Epidermal melanocyte (primary cell): ENCODE measurements at regions not wholly inside any gene's neighbourhood (a gene's known extent, or its start where the extent isn't known, plus 50 kb on each side); places are given as distances from the start of the nearest gene placed in this dataset.

Experiments
- DNase-seq: peaks from one replicate; pipeline ENCODE4 v3.0.0; 2011; ENCODE audit warnings: low spot score; ENCODE audit not compliant: insufficient read length

DNA sequence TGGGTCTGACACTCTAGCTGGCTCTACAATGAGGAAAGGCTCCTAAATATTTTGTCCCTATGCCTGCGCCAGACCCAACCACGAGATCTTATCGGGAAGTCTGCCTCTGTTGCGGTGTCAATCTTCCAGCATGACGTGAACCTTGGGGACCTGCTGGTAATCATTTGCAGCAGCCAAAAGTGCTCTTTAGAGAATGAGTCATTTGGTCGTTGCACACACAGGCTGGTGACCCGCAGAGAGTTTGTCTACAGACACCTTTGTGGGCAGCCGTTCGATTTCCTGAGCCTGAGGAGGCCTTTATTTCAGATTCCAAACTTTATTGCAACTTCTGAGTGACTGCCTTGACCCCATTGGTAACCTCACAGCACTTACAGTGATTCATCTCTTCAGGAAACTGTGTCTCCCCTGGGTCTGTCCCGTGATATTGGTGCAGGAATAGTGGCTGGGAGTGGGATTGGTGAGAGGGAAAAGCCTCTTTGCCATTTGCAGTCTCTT is 326.1 kb downstream of the NSG2 start:
- no peak for DNase-seq

DNA sequence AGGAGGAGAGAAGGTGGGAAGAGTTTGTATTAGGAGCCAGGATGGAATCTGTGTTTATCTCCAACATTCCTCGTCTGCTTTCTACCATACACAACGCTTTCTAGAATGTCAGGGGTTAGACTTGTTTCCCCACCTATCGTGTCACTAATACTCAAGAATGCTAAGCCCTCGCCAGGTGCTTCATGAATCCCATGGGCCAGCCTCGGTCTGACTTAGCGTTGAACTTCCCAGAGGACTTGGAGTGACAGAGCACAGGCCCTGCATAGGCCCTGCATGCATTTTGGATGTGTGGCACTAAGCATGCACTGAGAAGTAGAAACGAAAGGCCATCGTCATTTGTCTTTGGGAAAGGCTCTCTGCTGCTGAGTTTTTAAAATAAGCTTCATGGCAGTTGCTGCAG is 328.7 kb downstream of the NSG2 start:
- DNase-seq = no peak

DNA sequence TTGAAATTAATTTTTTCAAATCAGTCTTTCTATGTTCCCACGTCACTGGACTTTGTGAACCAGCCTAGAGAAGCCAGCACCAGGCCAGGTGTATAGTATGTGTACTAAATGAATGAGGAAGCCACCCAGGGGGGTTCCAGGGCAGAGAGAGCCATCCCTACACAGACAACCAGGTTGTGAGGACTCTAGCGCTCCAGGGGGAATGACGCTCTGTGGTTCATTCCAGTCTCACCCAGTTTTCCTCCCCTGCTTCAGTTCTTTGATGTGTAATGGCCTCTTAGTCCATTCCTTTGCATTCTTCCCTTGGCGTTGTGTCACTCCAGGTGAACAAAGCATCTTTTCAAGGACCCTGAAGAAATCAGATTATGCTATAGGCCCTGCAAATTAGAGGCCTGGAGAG is 330.6 kb downstream of the NSG2 start:
- no peak for DNase-seq

DNA sequence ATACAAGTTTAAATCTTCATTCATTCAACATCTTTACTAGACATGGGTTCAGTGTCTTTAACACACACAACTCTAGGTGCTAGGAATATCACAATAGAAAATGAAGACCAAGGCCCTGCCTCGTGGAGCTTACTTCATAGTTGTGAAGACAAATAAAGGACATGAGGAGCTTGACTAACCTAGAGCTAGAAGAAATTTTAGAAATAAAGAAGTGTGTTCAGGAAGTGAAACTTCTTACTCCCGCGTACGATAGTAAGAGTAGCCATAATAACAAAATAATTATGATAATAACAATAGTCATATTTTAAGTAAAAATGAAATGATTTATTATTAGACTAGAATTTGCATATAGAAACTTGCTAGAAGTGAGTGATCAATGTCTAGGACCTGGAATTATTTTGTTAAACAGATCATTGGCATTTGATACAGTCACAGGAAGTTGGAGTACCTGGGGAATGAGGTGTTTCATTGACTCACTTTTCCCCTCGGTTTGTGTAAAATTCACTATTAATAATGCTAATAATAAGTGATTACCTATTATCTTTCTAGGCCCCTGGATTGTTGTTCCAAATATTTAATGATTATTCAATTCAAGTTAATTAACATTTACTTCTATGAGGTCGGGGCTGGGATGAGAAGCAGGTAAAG is 331.3 kb downstream of the NSG2 start:
- DNase-seq = no peak

DNA sequence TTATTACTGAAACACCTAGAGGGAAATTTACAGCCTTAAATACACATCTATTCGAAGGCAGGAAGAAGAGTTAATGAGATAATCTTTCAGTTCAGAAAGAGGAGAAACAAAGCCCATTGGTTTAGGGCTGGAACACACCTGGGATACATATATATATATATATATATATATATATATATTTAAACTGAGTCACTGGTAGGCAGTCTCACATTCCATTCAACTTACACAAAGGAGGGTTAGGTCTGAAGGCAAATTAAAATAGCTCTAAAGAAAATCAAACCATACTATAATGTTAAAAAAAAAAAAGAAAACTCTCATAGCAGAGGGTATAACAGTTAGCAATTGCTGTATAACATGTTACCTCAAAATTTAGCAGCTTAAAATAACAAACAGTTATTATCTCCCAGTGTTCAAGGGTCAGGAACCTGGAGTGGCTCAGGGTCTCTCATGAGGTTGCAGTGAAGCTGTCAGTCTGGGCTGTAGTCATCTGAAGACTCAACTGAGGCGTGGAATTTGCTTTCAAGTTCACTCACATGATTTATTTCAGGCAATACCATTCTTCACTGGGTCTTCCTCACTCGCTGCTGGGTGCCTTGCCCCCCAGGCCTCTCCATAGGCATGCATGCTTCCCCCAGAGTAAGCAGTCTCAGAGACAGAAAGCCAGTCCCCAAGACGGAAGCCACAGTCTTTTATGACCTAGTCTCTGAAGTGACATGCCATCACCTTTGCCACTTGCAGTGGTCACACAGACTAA is 332.8 kb downstream of the NSG2 start:
- no peak for DNase-seq

DNA sequence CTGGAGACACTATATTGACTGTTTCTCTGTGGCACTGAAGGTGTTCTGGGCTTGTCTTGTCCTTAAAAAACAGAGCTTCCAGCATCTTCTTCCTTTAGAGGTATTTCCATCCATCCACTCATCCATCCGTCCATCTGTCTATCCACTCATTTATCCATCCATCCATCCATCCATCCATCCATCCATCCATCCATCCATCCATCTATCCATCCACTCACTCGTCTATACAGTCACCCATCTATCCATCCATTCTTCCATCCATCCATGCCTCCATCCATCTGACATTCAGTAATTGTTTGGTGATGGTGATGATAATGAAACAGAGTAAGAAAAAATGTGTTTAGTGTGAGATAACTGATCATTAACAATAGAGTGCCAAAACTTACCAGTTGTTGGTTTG is 334.8 kb downstream of the NSG2 start:
- DNase-seq = no peak

DNA sequence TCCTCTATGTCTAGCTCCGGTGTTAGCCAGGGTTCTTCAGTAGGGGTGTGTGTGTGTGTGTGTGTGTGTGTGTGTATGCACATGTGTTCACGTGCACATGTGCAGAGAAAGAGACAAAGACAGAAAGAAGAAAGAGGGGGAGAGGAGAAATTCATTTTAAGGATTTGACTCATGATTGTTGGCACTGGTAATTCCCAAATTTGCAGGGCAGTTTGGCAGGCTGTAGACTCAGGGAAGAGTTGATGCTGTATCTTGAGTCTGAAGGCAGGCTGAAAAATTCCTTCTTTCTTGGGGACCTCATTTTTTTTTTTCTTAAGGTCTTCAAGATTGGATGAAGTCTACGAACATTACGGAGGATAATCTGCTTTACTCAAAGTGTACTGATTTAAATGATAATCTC is 335.7 kb downstream of the NSG2 start:
- no peak for DNase-seq

DNA sequence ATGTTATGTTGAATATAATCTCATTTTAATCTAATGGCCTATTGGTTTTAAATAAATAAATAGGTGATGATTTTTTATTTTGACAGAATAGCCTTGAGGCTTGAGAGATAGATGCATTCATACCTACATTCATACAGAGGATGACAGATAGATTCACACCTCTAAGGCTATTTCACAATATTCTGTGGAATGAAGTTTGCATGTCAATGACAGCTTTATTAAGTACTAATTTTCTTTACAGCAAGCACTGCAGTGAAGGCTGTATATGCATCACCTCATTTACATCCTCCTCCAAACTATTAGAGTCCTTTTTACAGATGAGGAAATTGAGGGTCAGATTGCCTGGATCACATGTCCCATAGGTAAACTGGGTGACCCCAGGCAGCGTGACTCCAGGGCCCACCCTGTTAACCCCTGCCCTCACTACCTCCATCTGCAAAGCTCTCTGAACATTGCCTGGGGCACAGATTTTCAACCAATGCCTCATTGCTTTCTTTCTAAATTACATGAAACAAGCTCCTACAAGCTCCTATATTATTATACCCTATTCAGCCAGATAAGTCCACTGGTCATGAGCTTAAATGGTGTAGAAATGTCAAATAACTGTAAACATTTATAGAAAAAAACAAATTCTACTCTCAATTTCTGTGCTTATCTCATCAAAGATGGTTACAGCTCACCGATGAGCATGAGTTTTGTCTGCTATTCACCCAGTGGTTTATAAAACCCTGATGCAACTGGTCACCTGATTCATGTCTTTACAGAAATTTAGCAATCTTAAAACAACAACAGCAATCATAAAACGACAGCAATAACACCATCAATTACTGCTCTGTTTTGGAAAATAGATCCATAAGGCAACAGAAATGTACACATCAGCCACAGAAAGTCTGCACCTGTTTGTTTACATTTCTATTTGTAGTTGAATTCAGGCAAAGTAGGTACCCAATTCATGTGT is 338.0 kb downstream of the NSG2 start:
- DNase-seq = no peak

DNA sequence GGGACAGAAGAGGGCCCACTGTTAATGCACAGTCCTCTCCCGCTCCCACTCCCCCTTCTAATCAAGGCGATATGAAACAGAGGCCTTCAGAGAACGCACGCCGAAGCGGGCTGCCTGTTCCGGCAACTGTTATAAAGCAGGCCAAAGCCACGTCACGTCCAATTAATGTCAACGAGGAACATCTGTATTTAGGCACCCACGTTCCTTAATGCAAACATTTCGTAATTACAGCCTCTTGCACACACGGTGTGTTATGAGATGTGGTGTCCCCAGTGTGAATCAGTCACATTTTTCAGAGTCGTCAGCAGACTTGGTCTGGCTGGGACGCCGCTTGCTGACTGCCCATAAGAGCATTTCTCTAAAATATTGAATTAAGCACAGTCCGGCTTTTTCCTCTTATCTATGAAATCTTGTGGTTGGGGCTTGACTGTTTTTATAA is 339.0 kb downstream of the NSG2 start:
- DNase-seq = no peak

DNA sequence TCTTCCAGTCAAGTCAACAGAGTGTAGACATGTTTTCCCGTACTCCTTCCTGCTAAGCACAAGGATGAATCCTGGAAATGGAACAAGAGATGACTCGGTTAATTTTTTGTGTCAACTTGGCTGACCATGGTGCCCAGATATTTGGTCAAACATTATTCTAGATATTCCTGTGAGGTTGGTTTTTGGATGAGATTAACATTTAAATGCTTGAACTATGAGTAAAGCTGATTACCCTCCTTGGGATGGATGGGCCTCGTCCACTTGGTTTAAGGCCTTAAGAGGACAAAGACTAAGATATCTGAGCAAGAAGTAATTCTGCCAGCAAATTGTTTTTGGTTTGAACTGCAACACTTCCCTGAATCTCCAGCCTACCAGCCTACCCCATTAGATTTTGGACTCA is 338.1 kb upstream of the MSX2 start:
- DNase-seq = no peak

DNA sequence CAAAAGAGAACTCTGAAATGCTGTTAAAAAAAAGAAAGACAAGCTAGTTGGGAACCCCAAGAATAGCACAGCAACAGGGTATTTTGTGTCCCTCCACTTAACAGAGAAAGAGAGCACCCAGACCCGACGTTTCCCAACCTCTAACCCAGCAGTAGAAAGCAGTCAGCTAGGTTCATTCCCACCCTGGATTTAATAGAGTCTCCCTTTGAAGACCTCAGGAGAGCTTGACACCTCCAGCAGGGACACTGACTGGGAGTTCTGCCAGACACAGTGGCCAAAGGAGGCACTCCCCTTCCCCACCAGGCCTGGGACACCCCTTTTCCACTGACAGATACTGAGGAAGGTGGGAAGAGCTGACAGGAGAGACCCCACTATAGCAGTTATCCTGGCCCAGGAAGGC is 337.5 kb upstream of the MSX2 start:
- no peak for DNase-seq

DNA sequence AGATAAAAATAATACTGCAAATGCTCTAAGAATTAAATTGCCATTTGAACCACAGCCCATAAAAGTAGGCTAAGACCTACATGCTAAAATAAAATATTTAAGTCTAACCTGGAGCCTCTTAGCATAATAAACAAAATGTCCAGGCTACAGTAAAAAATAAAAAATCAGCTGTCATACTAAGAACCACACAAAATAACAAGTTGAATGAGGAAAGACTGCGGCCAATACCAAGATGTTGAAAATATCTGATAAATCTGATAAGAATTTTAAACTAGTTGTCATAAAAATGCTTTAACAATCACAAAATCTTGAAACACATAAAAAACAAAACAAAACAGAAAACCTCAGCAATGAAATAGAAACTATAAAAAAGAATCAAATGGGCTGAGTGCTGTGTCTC is 336.9 kb upstream of the MSX2 start:
- DNase-seq = no peak

DNA sequence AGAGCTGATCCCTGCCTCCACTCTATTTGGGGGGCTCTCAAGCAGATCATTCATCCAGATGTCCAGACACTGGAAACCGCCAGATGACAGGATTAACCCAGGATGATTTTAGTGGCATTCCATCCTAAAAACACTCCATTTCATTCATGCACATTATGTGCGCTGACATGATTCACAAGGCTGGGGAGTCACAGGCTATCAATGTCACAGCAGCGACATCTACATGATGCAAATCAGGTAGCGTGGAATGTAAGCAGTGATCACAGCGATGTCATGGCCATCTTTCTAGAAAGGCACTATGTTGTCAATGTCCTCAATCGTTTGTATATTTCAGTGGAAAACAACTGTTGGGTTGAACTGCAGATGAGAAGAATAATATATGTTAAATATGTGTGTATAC is 331.5 kb upstream of the MSX2 start:
- no peak for DNase-seq

DNA sequence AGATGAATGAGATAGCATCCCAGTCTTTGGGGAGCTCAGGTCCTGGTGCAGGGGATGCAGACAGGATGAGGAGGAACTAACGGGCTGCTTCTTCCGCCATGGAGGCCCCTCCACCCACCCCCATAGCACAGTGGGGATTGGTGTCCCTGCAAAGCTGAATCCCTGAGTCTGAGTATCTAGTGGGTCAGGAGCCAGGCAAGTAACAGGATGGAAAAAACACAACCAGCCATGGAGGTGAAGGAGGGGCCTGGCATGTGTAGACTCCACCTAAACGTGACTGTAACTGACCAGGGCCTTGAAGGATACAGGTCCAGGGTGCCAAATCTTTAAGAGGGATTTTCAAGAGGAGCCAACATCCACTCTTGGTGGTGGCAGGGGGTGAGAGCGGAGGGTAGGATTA is 327.8 kb upstream of the MSX2 start:
- no peak for DNase-seq

DNA sequence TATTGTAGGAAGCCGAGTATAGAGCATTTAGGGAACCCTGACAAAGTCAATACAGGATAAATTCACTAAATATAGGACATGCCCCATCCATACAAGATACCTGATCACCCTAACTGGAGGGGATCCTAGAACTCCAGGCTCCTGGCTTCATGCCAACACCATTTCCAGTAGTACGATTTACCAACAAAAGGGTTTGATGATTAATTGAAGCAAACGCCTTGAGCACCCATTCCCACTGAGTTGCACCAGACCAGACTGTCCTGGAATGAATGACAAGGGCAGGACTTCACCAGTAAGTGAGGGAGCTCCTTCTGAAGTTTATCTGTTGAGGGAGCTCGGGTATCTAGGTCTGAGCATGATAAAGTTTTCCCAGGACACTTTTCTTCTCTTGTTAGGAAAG is 327.2 kb upstream of the MSX2 start:
- DNase-seq = no peak

DNA sequence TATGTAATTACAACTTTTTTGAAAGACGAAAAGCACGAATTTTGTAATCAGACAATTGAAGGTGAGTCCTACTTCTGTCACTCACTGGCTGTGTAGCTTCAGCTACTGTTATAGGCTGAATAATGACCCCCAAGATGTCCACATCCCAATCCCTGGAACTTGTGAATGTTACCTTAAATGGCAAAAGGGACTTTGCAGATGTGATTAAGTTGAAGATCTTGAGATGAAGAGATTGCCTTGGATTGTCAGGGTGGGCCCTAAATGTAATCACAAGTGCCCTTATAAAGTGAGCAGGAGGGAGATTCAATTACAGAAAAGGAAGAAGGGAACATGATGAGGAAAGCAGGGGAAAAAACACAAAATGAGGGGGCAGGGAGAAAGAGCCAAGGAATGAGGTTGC is 326.2 kb upstream of the MSX2 start:
- no peak for DNase-seq

DNA sequence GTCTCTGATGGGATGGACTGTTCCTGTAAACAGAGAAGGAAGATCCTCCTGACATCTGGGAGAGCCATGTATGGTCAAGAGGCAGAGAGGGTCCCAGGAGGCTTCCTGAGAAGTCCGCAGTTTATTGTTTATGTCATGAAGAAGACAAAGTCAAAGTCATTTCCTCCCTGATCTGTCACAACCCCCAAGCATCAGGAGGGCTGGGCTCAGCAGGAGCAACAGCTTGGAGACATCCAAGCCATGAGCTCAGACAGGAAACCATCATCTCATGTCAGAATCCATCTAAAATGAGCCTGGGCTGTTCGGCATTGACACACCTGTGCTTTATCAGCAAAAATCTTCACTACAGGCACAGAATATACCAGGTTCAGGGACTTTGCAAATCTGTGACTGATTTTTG is 325.0 kb upstream of the MSX2 start:
- DNase-seq = no peak

DNA sequence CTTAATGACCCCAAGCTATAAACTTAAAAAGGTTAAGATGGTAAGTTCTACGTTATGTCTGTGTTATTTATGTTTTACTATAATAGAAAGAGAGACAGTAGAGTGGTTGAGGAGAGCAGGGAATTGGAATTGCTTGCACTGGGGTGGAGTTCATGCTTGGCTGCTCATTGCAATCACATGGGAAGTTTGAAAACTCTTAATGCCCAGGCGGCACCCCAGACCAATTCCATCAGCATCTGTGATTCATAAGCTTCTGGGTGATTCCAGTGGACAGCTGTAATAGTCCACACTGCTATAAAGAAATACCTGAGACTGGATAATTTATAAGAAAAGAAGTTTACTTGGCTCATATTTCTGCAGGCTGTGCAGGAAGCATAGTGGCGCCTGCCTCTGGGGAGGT is 323.9 kb upstream of the MSX2 start:
- DNase-seq = no peak

DNA sequence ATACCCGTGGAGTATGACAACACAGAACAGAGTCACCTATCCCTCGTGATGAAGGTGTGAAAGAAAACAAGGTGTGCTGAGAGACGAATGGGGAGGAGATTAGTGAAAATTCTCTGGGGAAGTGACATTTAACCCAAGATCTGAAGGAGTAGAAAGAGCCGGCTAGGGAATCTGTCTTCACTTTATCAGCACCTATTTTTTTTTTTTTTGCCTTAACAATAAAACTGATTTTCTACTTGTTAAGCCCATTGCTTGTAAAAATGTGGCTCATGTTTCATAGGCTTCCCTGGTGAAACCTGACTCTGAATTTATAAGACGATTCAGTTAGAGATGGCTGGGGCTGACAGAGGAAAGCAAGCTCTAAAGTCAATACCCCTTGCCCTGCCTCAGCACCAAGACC is 322.6 kb upstream of the MSX2 start:
- DNase-seq = no peak

DNA sequence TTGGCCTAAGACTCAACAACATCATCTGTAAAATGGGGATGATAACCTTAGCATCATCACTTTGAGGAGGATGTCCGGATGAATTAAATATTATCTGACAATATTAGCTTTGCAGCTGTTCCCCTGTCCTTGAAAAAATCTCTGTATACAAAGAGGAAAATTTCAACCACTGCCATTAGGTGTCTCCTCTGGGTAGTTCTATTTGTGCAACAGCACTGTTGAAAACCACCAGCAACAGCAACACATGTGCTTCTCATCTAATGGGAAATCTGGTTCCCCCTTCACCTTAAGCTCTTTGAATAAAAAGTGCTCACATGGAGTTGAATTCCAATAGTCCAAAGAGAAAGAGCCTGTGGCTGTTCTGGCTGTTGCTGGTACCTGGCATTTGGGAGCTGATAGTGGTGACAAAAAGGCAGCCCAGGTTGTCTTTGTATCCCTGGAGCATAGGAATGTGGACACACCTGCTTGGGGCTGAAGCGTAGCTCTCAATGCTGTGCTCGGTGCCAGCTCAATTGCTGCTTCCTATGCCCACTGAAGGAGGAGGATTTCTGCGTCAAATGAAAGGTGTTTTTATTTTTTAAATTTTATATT is 322.1 kb upstream of the MSX2 start:
- no peak for DNase-seq

DNA sequence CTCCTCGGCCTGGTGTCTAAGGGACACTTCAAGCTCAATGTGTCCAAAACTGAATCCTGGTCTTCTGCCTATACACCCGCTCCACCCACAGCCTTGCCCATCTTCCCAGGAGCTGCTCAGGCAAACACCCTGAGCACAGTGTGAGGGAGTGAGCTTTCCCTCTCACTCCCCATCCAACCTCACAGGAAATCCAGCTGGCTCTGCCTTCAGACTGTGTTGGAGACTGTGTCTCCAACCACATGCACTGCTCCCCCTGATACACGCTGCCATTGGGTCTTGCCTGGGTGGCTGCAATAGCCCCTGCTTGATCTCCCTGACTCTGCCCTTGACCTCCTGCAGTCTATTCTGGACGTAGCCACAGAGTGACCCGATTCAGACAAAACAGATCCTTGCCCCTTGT is 319.5 kb upstream of the MSX2 start:
- DNase-seq = no peak

DNA sequence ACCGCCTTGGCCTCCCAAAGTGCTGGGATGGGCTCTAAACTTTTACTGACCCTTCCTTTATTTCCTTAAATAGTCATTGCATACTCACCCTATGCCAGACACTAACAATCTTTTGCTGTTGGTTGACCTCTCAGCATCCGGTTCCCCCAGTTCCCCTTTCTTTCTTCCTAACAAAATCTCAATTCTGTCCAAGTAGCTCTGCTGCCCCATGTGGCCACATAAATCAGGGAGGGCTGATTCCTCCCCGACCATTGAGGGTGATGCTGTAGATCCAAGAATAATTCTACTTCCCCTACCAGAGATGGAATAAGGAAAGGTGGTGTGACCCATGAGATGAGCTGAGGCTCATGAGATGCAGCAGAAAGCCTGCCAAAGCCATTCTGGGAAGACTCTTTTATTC is 315.3 kb upstream of the MSX2 start:
- no peak for DNase-seq
